SK-N-SH (cell line): ENCODE measurements at regions not wholly inside any gene's neighbourhood (a gene's known extent, or its start where the extent isn't known, plus 50 kb on each side); places are given as distances from the start of the nearest gene placed in this dataset.
A peak's percentile ranks its signal among the peaks of the same experiment; 100 is the strongest.

Source experiments
- CTCF ChIA-PET: fragments of 300-600, 350-600 bp; formaldehyde crosslinking; extraction: SDS; loops from one replicate; lab custom pipeline; 2021; lab: Yijun Ruan, JAX
- POLR2A ChIA-PET: fragments of 350-600 bp; sonication (Branson Sonifier 250); formaldehyde crosslinking; extraction: SDS; loops from one replicate; lab custom pipeline; 2020; ENCODE audit warnings: antibody characterized with exemption, inconsistent platforms; lab: Yijun Ruan, JAX
- DNase-seq: peaks from one replicate; pipeline ENCODE4 v3.0.0; 2012
- H2AFZ ChIP-seq: fragments of 200-600 bp; sonication (generic); 2 replicates; pipeline ENCODE4 v1.8.1; 2016; ENCODE audit warnings: antibody characterized with exemption, mild to moderate bottlenecking, low read depth
- H3F3A ChIP-seq: fragments of 200-600 bp; sonication (generic); replicated peaks from 2 replicates; pipeline ENCODE3; 2016; ENCODE audit warnings: antibody characterized with exemption, mild to moderate bottlenecking; ENCODE audit not compliant: insufficient read depth
- H3K27ac ChIP-seq, 2 experiments: fragments of 200-500 bp in 1 of 2; fragments of 200-600 bp in 1 of 2; sonication (Bioruptor generic) in 1 of 2; sonication (generic), shearing (Covaris generic) in 1 of 2; 2 replicates each; pipeline versions ENCODE4 v1.5.1 to v1.6.1; 2014 to 2016; ENCODE audit warnings: low read depth in 2 of 2, inconsistent platforms in 1 of 2, low read length in 1 of 2, mild to moderate bottlenecking in 1 of 2, mixed read lengths in 1 of 2
- H3K27me3 ChIP-seq: fragments of 200-600 bp; sonication (generic), shearing (Covaris generic); 2 replicates; pipeline ENCODE4 v1.6.1; 2016; ENCODE audit warnings: mixed run types; ENCODE audit not compliant: insufficient read depth
- H3K36me3 ChIP-seq, 2 experiments: fragments of 200-500 bp in 1 of 2; fragments of 200-600 bp in 1 of 2; sonication (Bioruptor generic) in 1 of 2; sonication (generic) in 1 of 2; replicated peaks in 1 of 2; 2 replicates each; pipeline versions ENCODE3 to v1.5.1; 2014 to 2016; ENCODE audit warnings: low read length in 1 of 2, mild to moderate bottlenecking in 1 of 2; ENCODE audit not compliant: insufficient read depth in 2 of 2, control insufficient read depth in 1 of 2
- H3K4me1 ChIP-seq, 2 experiments: fragments of 200-500 bp in 1 of 2; fragments of 200-600 bp in 1 of 2; sonication (Bioruptor generic) in 1 of 2; sonication (generic), shearing (Covaris generic) in 1 of 2; 2 replicates each; pipeline versions ENCODE4 v1.5.1 to v1.6.1; 2014 to 2016; ENCODE audit warnings: low read depth in 1 of 2, low read length in 1 of 2, mixed run types in 1 of 2; ENCODE audit not compliant: insufficient read depth in 2 of 2, control insufficient read depth in 1 of 2
- H3K4me2 ChIP-seq: fragments of 200-600 bp; sonication (generic), shearing (Covaris generic); 2 replicates; pipeline ENCODE4 v1.6.1; 2017; ENCODE audit warnings: mixed run types
- H3K4me3 ChIP-seq, 2 experiments: fragments of 200-500 bp in 1 of 2; fragments of 200-600 bp in 1 of 2; sonication (Bioruptor generic) in 1 of 2; sonication (generic), shearing (Covaris generic) in 1 of 2; 2 replicates each; pipeline versions ENCODE4 v1.5.1 to v1.8.1; 2014 to 2016; ENCODE audit warnings: low read depth in 2 of 2, inconsistent platforms in 1 of 2, low read length in 1 of 2, mild to moderate bottlenecking in 1 of 2, mixed read lengths in 1 of 2, moderate library complexity in 1 of 2
- H3K79me2 ChIP-seq: fragments of 200-600 bp; sonication (generic); 2 replicates; pipeline ENCODE4 v1.8.1; 2017; ENCODE audit warnings: mild to moderate bottlenecking; ENCODE audit not compliant: insufficient read depth
- H3K9ac ChIP-seq: fragments of 200-600 bp; sonication (generic); 2 replicates; pipeline ENCODE4 v1.6.1; 2017; ENCODE audit warnings: mixed run types
- H3K9me2 ChIP-seq: fragments of 200-600 bp; sonication (generic); 2 replicates; pipeline ENCODE4 v1.6.1; 2017; ENCODE audit warnings: mixed run types
- H3K9me3 ChIP-seq: fragments of 200-600 bp; sonication (generic); 2 replicates; pipeline ENCODE4 v1.6.1; 2017; ENCODE audit warnings: mixed run types, mild to moderate bottlenecking, moderate library complexity
- H4K20me1 ChIP-seq: fragments of 200-600 bp; sonication (generic); 2 replicates; pipeline ENCODE4 v1.6.1; 2017; ENCODE audit warnings: mild to moderate bottlenecking, mixed run types; ENCODE audit not compliant: insufficient read depth
- CTCF ChIP-seq: fragments of 200-600 bp; sonication (generic); IDR thresholded peaks from 2 replicates; pipeline ENCODE4 v1.6.1; 2017; ENCODE audit warnings: antibody characterized with exemption, mild to moderate bottlenecking, moderate library complexity
- ELF1 ChIP-seq: IDR thresholded peaks from 2 replicates; pipeline ENCODE4 v1.4.0; 2012
- EZH2phosphoT487 ChIP-seq: fragments of 200-600 bp; sonication (generic); IDR thresholded peaks from 2 replicates; pipeline ENCODE4 v1.6.1; 2017; ENCODE audit warnings: low read depth, mixed run types, mild to moderate bottlenecking, antibody characterized with exemption, moderate library complexity, borderline replicate concordance
- FOXM1 ChIP-seq: IDR thresholded peaks from 2 replicates; pipeline ENCODE4 v1.4.0; 2012; ENCODE audit warnings: low read depth, mild to moderate bottlenecking
- JUND ChIP-seq: IDR thresholded peaks from 2 replicates; pipeline ENCODE4 v1.4.0; 2012
- MAX ChIP-seq: IDR thresholded peaks from 2 replicates; pipeline ENCODE4 v1.4.0; 2012; ENCODE audit warnings: low read depth
- NRF1 ChIP-seq: IDR thresholded peaks from 2 replicates; pipeline ENCODE4 v1.6.1; 2012; ENCODE audit warnings: low read depth, mild to moderate bottlenecking, low read length
- REST ChIP-seq: IDR thresholded peaks from 2 replicates; pipeline ENCODE4 v1.6.1; 2012; ENCODE audit warnings: mild to moderate bottlenecking, low read depth, low read length, moderate library complexity
- RFX5 ChIP-seq: IDR thresholded peaks from 2 replicates; pipeline ENCODE4 v1.6.1; 2012; ENCODE audit warnings: mild to moderate bottlenecking, improper control_type of control experiment, low read length
- TEAD4 ChIP-seq: IDR thresholded peaks from 2 replicates; pipeline ENCODE4 v1.4.0; 2012; ENCODE audit warnings: mild to moderate bottlenecking, borderline replicate concordance; ENCODE audit not compliant: insufficient read depth
- USF1 ChIP-seq: IDR thresholded peaks from 2 replicates; pipeline ENCODE4 v1.4.0; 2012; ENCODE audit warnings: low read depth, borderline replicate concordance
- ZBTB33 ChIP-seq: IDR thresholded peaks from 2 replicates; pipeline ENCODE4 v1.4.0; 2012; ENCODE audit warnings: low read depth, borderline replicate concordance
- WGBS: methylation state at CpG from one replicate; pipeline ENCODE4 v1.1.6; 2017; ENCODE audit warnings: low lambda C conversion rate; 5-methylcytosine and 5-hydroxymethylcytosine counted together

- no peak overlapping the region for H3K9ac ChIP-seq
- H3K27ac ChIP-seq: peak overlapping the region in 1 of 2 experiments; percentile 12; a peak in 2 of 4 replicates
- 100% methylated on average over 3 of the region's 3 CpGs for WGBS
- ChIA-PET CTCF (interaction anchor here (1.2 to 5.4 kb wide), 5 partner anchors 13 to 287 kb away, joined by 3 to 31 read pairs (median 9); no protein-coding TSS in a partner anchor), POLR2A (no interaction called here)
- TF ChIP-seq CTCF: no peak
- TF ChIP-seq NRF1: no peak
- TF ChIP-seq ZBTB33: no peak
- TF ChIP-seq JUND: no peak
- no peak for TF ChIP-seq ELF1
- no peak for TF ChIP-seq TEAD4
- no peak for TF ChIP-seq MAX
- TF ChIP-seq USF1: no peak
- no peak for TF ChIP-seq EZH2phosphoT487
- no peak for TF ChIP-seq RFX5
- TF ChIP-seq FOXM1: no peak
- TF ChIP-seq REST: no peak
- no peak overlapping the region for H3K4me2 ChIP-seq
- no peaks in the 10 kb centered on the region for H4K20me1 ChIP-seq
- H3K4me3 ChIP-seq: no peak overlapping the region
- H3F3A ChIP-seq: no peaks in the 10 kb centered on the region
- H3K4me1 ChIP-seq: peaks cover 0 to 3% of the 10 kb centered on the region in 2 experiments; a peak in 2 of 4 replicates
- no peaks in the 10 kb centered on the region for H3K79me2 ChIP-seq
- H3K27me3 ChIP-seq: no peaks in the 10 kb centered on the region
- no peaks in the 10 kb centered on the region for H3K9me2 ChIP-seq
- DNase-seq: no peak
- no peak overlapping the region for H2AFZ ChIP-seq
- no peaks in the 10 kb centered on the region for H3K36me3 ChIP-seq
- no peaks in the 10 kb centered on the region for H3K9me3 ChIP-seq
These were observed 99.0 kb downstream of the CD200R1L start for GRCh38 chr3:112747624-112748023.
